GM12872 (cell line): ENCODE measurements at regions not wholly inside any gene's neighbourhood (a gene's known extent, or its start where the extent isn't known, plus 50 kb on each side); places are given as distances from the start of the nearest gene placed in this dataset.

Source experiments
- TF ChIP-seq, protein P1 (sequence below): IDR thresholded peaks from 3 replicates; pipeline ENCODE4 v1.5.1; 2011; ENCODE audit warnings: low read depth, mild to moderate bottlenecking, low read length, moderate library complexity; ENCODE audit not compliant: insufficient read depth

DNA sequence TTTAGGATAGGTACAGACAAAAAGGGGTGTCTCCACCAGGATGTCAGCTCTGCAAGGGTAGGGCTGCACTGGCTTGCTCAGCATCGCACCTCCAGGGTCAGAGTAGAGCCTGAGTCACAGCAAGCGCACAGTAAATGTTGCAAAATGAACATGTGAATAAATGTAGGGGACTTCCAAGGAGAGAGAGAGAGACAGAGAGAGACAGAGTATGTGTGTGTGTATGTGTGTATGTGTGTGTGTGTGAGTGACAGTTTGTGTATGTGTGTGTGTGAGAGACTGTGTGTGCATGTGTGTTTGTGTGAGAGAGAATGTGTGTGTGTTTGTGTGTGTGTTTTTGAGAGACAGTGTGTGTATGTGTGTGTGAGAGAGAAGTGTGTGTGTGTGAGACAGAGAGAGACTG, 163.3 kb downstream of the RPS24 start:
- TF ChIP-seq, protein P1, sequence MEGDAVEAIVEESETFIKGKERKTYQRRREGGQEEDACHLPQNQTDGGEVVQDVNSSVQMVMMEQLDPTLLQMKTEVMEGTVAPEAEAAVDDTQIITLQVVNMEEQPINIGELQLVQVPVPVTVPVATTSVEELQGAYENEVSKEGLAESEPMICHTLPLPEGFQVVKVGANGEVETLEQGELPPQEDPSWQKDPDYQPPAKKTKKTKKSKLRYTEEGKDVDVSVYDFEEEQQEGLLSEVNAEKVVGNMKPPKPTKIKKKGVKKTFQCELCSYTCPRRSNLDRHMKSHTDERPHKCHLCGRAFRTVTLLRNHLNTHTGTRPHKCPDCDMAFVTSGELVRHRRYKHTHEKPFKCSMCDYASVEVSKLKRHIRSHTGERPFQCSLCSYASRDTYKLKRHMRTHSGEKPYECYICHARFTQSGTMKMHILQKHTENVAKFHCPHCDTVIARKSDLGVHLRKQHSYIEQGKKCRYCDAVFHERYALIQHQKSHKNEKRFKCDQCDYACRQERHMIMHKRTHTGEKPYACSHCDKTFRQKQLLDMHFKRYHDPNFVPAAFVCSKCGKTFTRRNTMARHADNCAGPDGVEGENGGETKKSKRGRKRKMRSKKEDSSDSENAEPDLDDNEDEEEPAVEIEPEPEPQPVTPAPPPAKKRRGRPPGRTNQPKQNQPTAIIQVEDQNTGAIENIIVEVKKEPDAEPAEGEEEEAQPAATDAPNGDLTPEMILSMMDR: no peak

DNA sequence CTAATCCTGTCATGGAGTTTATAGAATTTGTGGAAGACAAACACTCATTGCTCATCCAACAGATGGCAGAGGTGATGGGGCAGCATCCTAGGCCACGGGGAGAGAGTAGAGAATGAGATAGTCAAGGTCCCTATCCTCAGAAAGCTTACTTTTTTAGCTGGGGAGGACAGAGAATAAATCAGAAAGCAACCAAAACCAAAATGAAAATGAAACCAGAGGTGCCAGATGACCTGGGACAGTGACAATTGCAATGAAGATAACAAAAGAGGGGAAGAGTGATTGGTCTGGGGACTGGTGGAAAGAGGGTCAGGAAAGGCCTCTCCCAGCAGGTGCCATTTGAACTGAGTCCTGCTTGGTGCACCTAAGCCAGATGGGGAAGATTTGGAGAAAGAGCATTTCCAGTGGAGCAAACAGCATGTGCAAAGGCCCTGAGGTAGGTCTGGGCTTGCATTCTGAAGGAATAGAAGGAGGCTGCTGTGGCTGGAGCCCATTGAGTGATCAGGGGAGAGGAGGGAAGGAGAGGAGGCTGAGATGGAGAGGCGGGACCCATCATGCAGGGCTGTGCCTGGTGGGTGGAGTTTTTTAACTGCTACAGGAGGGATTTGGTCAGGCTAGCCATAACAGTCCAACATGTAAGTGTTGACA, 164.1 kb downstream of the RPS24 start:
- TF ChIP-seq, protein P1: no peak

DNA sequence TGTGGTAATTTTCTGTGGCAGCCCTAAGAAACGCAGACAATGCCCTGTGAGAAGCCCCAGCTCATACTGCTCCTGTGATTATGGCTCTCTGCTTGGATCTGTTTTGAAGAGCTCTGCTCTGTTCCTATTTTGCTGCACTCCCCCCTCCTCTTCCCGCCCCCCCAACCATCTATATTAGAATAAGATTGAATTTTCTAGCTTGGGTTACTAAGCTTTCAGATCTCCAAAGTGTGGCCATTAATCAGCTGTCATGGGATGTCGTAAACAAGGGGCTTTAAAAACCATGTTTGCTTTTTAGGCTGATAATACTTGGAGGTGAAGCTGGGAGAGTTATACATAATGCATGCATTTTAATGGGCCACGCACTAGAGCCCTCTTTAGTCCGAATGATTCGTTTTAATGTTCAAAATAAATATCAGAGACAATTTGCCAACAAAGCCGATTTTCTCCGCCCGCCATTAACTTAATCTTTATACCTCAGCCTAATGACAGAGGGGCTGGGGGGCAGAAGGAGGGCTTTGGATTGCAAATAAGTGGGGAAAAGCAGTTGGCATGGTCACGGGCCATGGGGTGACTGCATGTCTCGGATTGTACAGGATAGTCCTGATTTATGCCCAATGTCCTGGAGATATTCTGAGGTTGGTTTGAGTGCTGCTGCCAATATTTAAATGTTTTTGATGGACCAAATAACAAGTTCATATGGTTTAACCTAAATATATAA, 165.5 kb downstream of the RPS24 start:
- TF ChIP-seq, protein P1: no peak

DNA sequence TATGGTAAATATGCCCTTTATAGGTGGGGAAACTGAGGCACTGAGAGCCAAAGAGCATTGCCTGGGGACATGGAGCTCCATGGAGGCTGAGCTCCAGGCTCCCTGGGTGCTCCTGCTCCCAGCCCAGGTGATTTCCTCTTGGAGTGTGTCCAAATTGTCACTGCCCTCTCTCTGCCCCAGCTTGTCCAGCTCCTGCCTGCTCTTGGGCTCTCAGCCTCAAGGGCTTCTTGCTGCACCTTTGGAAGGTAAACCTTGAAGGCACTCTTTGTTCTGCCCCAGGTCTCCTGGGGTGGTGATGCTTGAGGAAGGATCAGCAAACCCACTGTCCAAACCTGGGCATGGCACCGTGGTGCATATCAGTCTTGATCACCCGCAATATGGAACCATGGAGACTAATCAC, 166.1 kb downstream of the RPS24 start:
- TF ChIP-seq, protein P1: no peak

DNA sequence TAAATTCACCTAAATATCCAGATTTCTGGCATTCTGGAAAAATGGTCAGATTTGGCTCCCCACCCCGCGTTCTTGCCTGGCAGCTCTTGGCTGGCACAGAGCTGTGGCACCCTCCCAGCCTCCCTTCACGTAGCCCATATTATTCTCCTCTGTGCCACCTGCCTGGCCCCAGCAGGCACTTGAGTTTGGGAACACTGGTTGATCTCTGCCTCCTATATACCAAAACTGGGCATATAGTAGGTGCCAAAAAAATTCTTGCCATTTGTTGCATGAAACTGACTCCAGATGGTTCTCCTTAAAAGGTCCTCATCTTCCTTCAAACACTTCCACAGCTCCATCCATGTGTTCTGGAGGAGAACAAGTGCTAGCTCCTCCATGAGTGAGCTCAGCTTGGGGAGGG, 167.0 kb downstream of the RPS24 start:
- TF ChIP-seq, protein P1: no peak

DNA sequence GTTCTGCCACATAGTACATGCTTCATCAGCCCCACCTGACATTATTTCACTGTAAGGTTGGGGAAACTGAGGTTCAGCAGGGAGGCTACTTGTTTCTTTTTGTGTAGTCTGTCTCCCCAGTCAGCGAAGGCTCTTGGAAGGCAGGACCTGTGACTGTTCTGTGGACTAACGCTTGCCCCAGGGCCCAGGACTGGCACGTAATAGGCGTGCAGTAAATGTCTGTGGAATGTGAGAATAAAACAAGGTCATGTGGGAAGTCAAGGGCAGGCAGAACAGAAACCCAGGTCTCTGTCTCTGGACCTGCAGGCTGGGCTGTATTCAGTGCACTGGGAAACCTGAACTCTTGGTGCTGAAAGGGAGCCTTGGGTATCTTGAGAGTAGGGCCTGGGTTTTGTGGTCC, 168.7 kb downstream of the RPS24 start:
- TF ChIP-seq, protein P1: no peak

DNA sequence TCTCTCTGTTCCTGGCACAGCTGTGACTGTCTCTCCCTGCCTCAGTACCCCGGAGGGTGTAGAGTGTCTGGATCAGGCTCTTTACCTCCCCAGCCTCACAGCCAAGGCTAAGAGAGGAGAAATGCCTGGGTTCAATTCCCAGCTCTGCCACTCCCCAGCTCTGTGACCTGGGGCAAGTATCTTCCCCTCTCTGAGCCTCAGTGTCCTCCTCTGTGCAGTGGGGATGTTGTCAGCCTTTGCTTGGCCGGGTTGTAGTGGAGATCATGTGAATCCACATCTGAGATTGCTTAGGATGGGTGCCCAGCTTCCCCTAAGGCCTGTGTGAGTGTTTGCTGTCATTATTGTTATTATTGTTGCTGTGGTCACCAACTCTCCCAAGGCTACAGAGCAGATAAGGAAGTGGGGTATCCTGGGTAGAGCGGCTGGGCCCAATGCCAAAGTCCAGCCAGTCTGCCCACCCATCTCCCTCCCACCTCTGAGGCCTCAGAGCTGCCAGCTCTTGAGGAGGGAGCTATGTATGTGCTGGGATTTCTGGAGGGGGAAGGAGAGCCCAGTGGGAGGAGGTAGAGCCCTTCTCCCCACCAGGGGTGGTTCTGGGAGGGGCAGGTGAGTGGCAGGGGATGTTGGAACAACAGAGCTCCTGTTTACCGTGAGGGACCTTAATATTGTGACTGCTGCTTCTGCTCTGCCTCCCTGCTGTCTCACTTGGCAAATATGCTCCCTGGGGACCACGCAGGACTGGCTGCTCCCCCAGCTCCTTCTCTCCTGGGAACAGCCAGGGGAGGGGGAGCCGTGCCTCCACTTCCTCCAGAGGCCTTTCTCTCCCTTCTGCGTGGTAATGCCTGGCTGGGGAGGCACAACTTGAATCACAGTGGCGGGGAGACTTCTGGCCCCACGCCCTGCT, 170.5 kb downstream of the RPS24 start:
- TF ChIP-seq, protein P1: no peak
